ENCODE measurements at regions not wholly inside any gene's neighbourhood (a gene's known extent, or its start where the extent isn't known, plus 50 kb on each side); places are given as distances from the start of the nearest gene placed in this dataset.

GRCh38 chr18:5608846-5609245 is 65.0 kb upstream of the EPB41L3 start:
- TF ChIP-seq BHLHE40 (IDR thresholded peaks at IDR 0.05; ENCODE audit: borderline replicate concordance) = no peak
- TF ChIP-seq ARNT (IDR thresholded peaks at IDR 0.05) = no peak
- TF ChIP-seq FOXK2 (IDR thresholded peaks at IDR 0.05) = no peak
- no peak for TF ChIP-seq L3MBTL2 (conservative IDR thresholded peaks at IDR 0.05)
- no peak for TF ChIP-seq CTBP1 (IDR thresholded peaks at IDR 0.05; ENCODE audit: borderline replicate concordance)
- TF ChIP-seq SUZ12 (IDR thresholded peaks at IDR 0.05) = no peak
- no peak for TF ChIP-seq PKNOX1 (IDR thresholded peaks at IDR 0.05)
- no peak for TF ChIP-seq ELF4 (IDR thresholded peaks at IDR 0.05)
- TF ChIP-seq SP1 (IDR thresholded peaks at IDR 0.05) = no peak
- TF ChIP-seq HDGF (IDR thresholded peaks at IDR 0.05; ENCODE audit: borderline replicate concordance) = no peak
- TF ChIP-seq ZNF384 (IDR thresholded peaks at IDR 0.05) = no peak

Data from HEK293T (cell line).